ENCODE measurements at regions not wholly inside any gene's neighbourhood (a gene's known extent, or its start where the extent isn't known, plus 50 kb on each side); places are given as distances from the start of the nearest gene placed in this dataset.

- DNase-seq: no peak
Measured at GRCh38 chr20:41939659-41940058, 321.5 kb upstream of the CHD6 start.

- DNase-seq: no peak
Measured at GRCh38 chr20:41938353-41938752, 320.2 kb upstream of the CHD6 start.

- no peak for DNase-seq
Measured at GRCh38 chr20:41935259-41935791, 317.1 kb upstream of the CHD6 start.

- no peak for DNase-seq
Measured at GRCh38 chr20:41932431-41932830, 314.3 kb upstream of the CHD6 start.

GRCh38 chr20:41927655-41928054 lies 309.5 kb upstream of the CHD6 start:
- DNase-seq: no peak

GRCh38 chr20:41927189-41927588 lies 309.0 kb upstream of the CHD6 start:
- DNase-seq: no peak

- DNase-seq: no peak
Measured at GRCh38 chr20:41925476-41925875, 307.3 kb upstream of the CHD6 start.

GRCh38 chr20:41923624-41924023 lies 305.4 kb upstream of the CHD6 start:
- DNase-seq: no peak

- no peak for DNase-seq
Measured at GRCh38 chr20:41913146-41913545, 295.0 kb upstream of the CHD6 start.

GRCh38 chr20:41910558-41910957 lies 292.4 kb upstream of the CHD6 start:
- no peak for DNase-seq

- DNase-seq: no peak
Measured at GRCh38 chr20:41905199-41905598, 287.0 kb upstream of the CHD6 start.

GRCh38 chr20:41903586-41903985 lies 285.4 kb upstream of the CHD6 start:
- no peak for DNase-seq

GRCh38 chr20:41902346-41902745 lies 284.2 kb upstream of the CHD6 start:
- DNase-seq: no peak

- DNase-seq: no peak
Measured at GRCh38 chr20:41900201-41900691, 282.1 kb upstream of the CHD6 start.

- no peak for DNase-seq
Measured at GRCh38 chr20:41897708-41898107, 279.5 kb upstream of the CHD6 start.

GRCh38 chr20:41895241-41896032 lies 277.3 kb upstream of the CHD6 start:
- DNase-seq: no peak

- no peak for DNase-seq
Measured at GRCh38 chr20:41894255-41894963, 276.2 kb upstream of the CHD6 start.

- DNase-seq: no peak
Measured at GRCh38 chr20:41892031-41892430, 273.9 kb upstream of the CHD6 start.

- DNase-seq: no peak
Measured at GRCh38 chr20:41889844-41890224, 271.7 kb upstream of the CHD6 start.

GRCh38 chr20:41889126-41889843 lies 271.1 kb upstream of the CHD6 start:
- no peak for DNase-seq

GRCh38 chr20:41888434-41888833 lies 270.3 kb upstream of the CHD6 start:
- no peak for DNase-seq

GRCh38 chr20:41887500-41887899 lies 269.3 kb upstream of the CHD6 start:
- no peak for DNase-seq

- no peak for DNase-seq
Measured at GRCh38 chr20:41881466-41882046, 263.4 kb upstream of the CHD6 start.

All from CD4-positive, alpha-beta T cell treated with Interleukin-1 beta for 1 hour (primary cell).